B cell (primary cell): ENCODE measurements at regions not wholly inside any gene's neighbourhood (a gene's known extent, or its start where the extent isn't known, plus 50 kb on each side); places are given as distances from the start of the nearest gene placed in this dataset.

Experiments
- ATAC-seq: fragments of 200-7000 bp; cut with Tn5 transposase; one replicate; pipeline ENCODE4 v1.10.0; 2021; ENCODE audit warnings: low read depth, mild to moderate bottlenecking, moderate number of reproducible peaks, moderate library complexity
- CTCF ChIA-PET: fragments of 350-600 bp; sonication (Branson Sonifier 250); formaldehyde crosslinking; loops from one replicate; lab custom pipeline; 2021; ENCODE audit warnings: antibody characterized with exemption, inconsistent platforms; lab: Charles Lee
- POLR2A ChIA-PET: fragments of 350-600 bp; sonication (Branson Sonifier 250); formaldehyde crosslinking; loops from one replicate; lab custom pipeline; 2021; ENCODE audit warnings: antibody characterized with exemption; lab: Charles Lee
- DNase-seq: peaks from one replicate; pipeline ENCODE4 v3.0.0; 2013
- H2AFZ ChIP-seq: 2 replicates; pipeline ENCODE4 v1.6.1; 2012; ENCODE audit warnings: mild to moderate bottlenecking, low read depth, low read length; ENCODE audit not compliant: insufficient read depth, poor library complexity, severe bottlenecking
- H3K27ac ChIP-seq, 2 donors: 1 replicate in 1 of 2; 2 replicates in 1 of 2; pipeline ENCODE4 v1.5.1; 2012 to 2013; ENCODE audit warnings: low read length in 2 of 2, mild to moderate bottlenecking in 2 of 2, moderate library complexity in 1 of 2
- H3K27me3 ChIP-seq, 4 experiments: fragments of 200-600 bp in 1 of 4; sonication (generic) in 1 of 4; replicated peaks in 1 of 4; 1 replicate in 2 of 4; 2 replicates in 2 of 4; pipeline versions ENCODE4 v1.6.1 to v1.7.0; 2013 to 2016; ENCODE audit warnings: low read length in 3 of 4, mild to moderate bottlenecking in 2 of 4, mixed read lengths in 1 of 4, moderate library complexity in 1 of 4; ENCODE audit not compliant: insufficient read depth in 4 of 4, control insufficient read depth in 3 of 4; ENCODE audit errors: control extremely low read depth in 1 of 4
- H3K36me3 ChIP-seq, 2 experiments: replicated peaks in 1 of 2; 1 replicate in 1 of 2; 2 replicates in 1 of 2; pipeline versions ENCODE4 v1.6.1 to v1.7.1; 2013; ENCODE audit warnings: low read length in 1 of 2; ENCODE audit not compliant: insufficient read depth in 2 of 2, control insufficient read depth in 1 of 2; ENCODE audit errors: control extremely low read depth in 1 of 2, extremely low read depth in 1 of 2
- H3K4me1 ChIP-seq, 2 donors: fragments of 200-600 bp in 1 of 2; sonication (generic) in 1 of 2; 1 replicate in 1 of 2; 2 replicates in 1 of 2; pipeline versions ENCODE4 v1.5.1 to v1.6.1; 2013 to 2017; ENCODE audit warnings: low read length in 2 of 2; ENCODE audit not compliant: control insufficient read depth in 2 of 2, insufficient read depth in 2 of 2
- H3K4me2 ChIP-seq: replicated peaks from 2 replicates; pipeline ENCODE3; 2012; ENCODE audit warnings: mild to moderate bottlenecking, low read depth, low read length; ENCODE audit not compliant: poor library complexity, severe bottlenecking
- H3K4me3 ChIP-seq, 5 experiments: fragments of 200-600 bp in 1 of 5; sonication (generic) in 1 of 5; 1 replicate in 3 of 5; 2 replicates in 2 of 5; pipeline versions ENCODE4 v1.5.1 to v1.7.0; 2011 to 2016; ENCODE audit warnings: low read length in 4 of 5, mild to moderate bottlenecking in 4 of 5, low read depth in 2 of 5, control low read depth in 1 of 5, moderate library complexity in 1 of 5; ENCODE audit not compliant: insufficient read depth in 1 of 5; ENCODE audit errors: control extremely low read depth in 1 of 5, extremely low read depth in 1 of 5
- H3K79me2 ChIP-seq: fragments of 200-600 bp; sonication (generic); one replicate; pipeline ENCODE4 v1.6.0; 2016; ENCODE audit warnings: low read length; ENCODE audit not compliant: control insufficient read depth, insufficient read depth
- H3K9ac ChIP-seq: fragments of 200-600 bp; sonication (generic); 2 replicates; pipeline ENCODE4 v1.6.1; 2017; ENCODE audit warnings: mild to moderate bottlenecking, low read length, moderate library complexity
- H3K9me3 ChIP-seq, 3 donors: one replicate each; pipeline versions ENCODE4 v1.6.1 to v1.7.1; 2013; ENCODE audit warnings: low read length in 2 of 3; ENCODE audit not compliant: control insufficient read depth in 2 of 3, insufficient read depth in 1 of 3; ENCODE audit errors: control extremely low read depth in 1 of 3
- H4K20me1 ChIP-seq: 2 replicates; pipeline ENCODE4 v1.6.0; 2012; ENCODE audit warnings: mild to moderate bottlenecking, low read length; ENCODE audit not compliant: insufficient read depth, control insufficient read depth, poor library complexity, severe bottlenecking
- H3K27ac Mint-ChIP-seq: one replicate; pipeline ENCODE4 v1.8.0; 2021; ENCODE audit warnings: mixed read lengths
- H3K27me3 Mint-ChIP-seq: one replicate; pipeline ENCODE4 v1.8.0; 2021; ENCODE audit warnings: mixed read lengths
- H3K4me1 Mint-ChIP-seq: one replicate; pipeline ENCODE4 v1.8.0; 2021; ENCODE audit warnings: mixed read lengths
- H3K4me3 Mint-ChIP-seq: one replicate; pipeline ENCODE4 v1.8.0; 2021; ENCODE audit warnings: mixed read lengths
- H3K9me3 Mint-ChIP-seq: one replicate; pipeline ENCODE4 v1.8.0; 2022; ENCODE audit warnings: mixed read lengths; ENCODE audit not compliant: insufficient read depth
- EZH2 ChIP-seq: IDR thresholded peaks from 2 replicates; pipeline ENCODE4 v1.6.1; 2012; ENCODE audit warnings: borderline replicate concordance, low read depth, mild to moderate bottlenecking, moderate library complexity, low read length; ENCODE audit not compliant: insufficient read depth, poor library complexity, severe bottlenecking
- WGBS: methylation state at CpG from one replicate; pipeline ENCODE4 v1.1.5; 2013; ENCODE audit warnings: missing lambda C conversion rate; ENCODE audit not compliant: insufficient coverage; 5-methylcytosine and 5-hydroxymethylcytosine counted together
- intact Hi-C: fragments of 100-400 bp; cut with micrococcal nuclease; formaldehyde crosslinking; loops from one replicate; pipeline ENCODE4 v1.10.0; 2022
- TF ChIP-seq, protein P1 (sequence below): fragments of 200-600 bp; IDR thresholded peaks from one replicate; pipeline ENCODE4 v1.8.0; 2022; ENCODE audit warnings: antibody characterized with exemption, mild to moderate bottlenecking

DNA sequence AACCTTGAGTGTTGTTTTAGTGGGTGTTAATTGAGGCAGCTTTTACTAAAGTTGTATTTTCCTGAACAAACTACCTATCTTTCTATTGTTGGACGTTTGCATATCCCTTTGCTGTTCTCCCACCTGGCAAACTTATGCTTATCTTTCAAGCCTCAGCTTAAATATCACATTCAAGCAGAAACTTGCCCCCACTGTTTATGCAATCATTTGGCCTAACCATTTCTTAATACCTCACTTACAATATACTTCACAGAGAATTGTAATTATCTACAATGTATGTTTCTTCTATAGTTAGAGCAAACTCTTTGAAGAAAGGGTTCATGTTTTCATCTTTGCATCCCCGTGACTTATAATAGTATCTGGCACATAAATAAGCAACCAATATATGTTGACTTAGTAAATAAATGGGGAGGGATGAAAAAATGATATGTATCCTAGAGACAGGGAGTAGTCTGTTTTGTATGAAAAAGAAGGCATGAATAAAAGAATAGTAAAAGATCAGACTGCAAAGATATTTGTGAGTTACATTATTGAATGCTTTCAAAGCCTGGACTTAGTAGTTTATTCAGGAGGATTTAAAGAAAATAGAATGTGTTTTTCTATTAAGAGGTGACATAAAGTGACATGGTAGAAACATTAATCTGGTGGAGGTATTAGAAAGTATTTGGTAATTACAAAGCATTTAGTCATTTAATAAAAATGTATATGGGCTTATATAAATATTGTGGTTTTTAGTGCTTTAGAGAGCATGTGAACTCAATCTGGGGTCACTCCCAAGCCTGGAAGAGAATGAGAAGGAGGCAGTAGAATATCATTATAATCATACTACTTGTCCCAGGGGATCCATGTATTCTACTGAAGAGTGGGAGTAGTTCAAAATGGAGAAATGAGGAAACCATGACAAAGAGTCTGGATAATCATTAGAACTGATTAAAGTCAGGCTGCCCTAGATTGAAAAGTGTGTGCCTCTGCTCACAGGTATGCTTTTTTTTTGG lies 60.0 kb upstream of the DCBLD2 start:
- ATAC-seq, result no peak
- Histone ChIP-seq H3K4me2 (no peak overlapping the region), H2AFZ (no peak overlapping the region), H3K79me2 (no peaks in the 10 kb centered on the region), H3K9me3 (no peaks in the 10 kb centered on the region), H3K36me3 (no peaks in the 10 kb centered on the region), H3K4me3 (no peak overlapping the region), H3K4me1 (no peaks in the 10 kb centered on the region), H4K20me1 (no peaks in the 10 kb centered on the region), H3K9ac (no peak overlapping the region), H3K27me3 (peaks cover 0 to 3% (median 0%) of the 10 kb centered on the region in 4 experiments), H3K27ac (no peak overlapping the region)
- WGBS, result 33% methylated on average over 1 of the region's 2 CpGs
- intact Hi-C loops, result no loop called here
- Mint-ChIP-seq H3K9me3 (no peaks in the 10 kb centered on the region), H3K27me3 (no peaks in the 10 kb centered on the region), H3K4me1 (no peaks in the 10 kb centered on the region), H3K4me3 (no peak overlapping the region), H3K27ac (no peak overlapping the region)
- no peak for DNase-seq
- no peak for TF ChIP-seq EZH2
- TF ChIP-seq, protein P1, sequence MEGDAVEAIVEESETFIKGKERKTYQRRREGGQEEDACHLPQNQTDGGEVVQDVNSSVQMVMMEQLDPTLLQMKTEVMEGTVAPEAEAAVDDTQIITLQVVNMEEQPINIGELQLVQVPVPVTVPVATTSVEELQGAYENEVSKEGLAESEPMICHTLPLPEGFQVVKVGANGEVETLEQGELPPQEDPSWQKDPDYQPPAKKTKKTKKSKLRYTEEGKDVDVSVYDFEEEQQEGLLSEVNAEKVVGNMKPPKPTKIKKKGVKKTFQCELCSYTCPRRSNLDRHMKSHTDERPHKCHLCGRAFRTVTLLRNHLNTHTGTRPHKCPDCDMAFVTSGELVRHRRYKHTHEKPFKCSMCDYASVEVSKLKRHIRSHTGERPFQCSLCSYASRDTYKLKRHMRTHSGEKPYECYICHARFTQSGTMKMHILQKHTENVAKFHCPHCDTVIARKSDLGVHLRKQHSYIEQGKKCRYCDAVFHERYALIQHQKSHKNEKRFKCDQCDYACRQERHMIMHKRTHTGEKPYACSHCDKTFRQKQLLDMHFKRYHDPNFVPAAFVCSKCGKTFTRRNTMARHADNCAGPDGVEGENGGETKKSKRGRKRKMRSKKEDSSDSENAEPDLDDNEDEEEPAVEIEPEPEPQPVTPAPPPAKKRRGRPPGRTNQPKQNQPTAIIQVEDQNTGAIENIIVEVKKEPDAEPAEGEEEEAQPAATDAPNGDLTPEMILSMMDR, result no peak
- CTCF ChIA-PET, result no interaction called here
- POLR2A ChIA-PET, result no interaction called here

GRCh38 chr3:98957681-98958080 lies 56.2 kb upstream of the DCBLD2 start:
- intact Hi-C loops, result no loop called here
- no peak for DNase-seq
- Mint-ChIP-seq H3K4me1 (no peaks in the 10 kb centered on the region), H3K27me3 (peaks cover 9% of the 10 kb centered on the region), H3K27ac (no peak overlapping the region), H3K4me3 (no peak overlapping the region), H3K9me3 (no peaks in the 10 kb centered on the region)
- Histone ChIP-seq H3K79me2 (no peaks in the 10 kb centered on the region), H4K20me1 (no peaks in the 10 kb centered on the region), H3K4me1 (no peaks in the 10 kb centered on the region), H2AFZ (no peak overlapping the region), H3K27me3 (peaks cover 0 to 3% (median 0%) of the 10 kb centered on the region in 4 experiments), H3K4me2 (no peak overlapping the region), H3K27ac (no peak overlapping the region), H3K9ac (no peak overlapping the region), H3K4me3 (no peak overlapping the region), H3K36me3 (no peaks in the 10 kb centered on the region), H3K9me3 (no peaks in the 10 kb centered on the region)
- CTCF ChIA-PET, result no interaction called here
- no CpG with 5 or more reads among the region's 2 CpGs for whole genome bisulfite sequencing
- TF ChIP-seq, protein P1, result no peak
- TF ChIP-seq EZH2, result no peak
- POLR2A ChIA-PET, result no interaction called here
- ATAC-seq, result no peak
